SU-DHL-6 (cell line): ENCODE measurements at regions not wholly inside any gene's neighbourhood (a gene's known extent, or its start where the extent isn't known, plus 50 kb on each side); places are given as distances from the start of the nearest gene placed in this dataset.

Experiments used
- CTCF ChIP-seq: fragments of 200-600 bp; sonication (generic); IDR thresholded peaks from one replicate; pipeline ENCODE4 v1.5.1; 2017; ENCODE audit warnings: antibody characterized with exemption, mild to moderate bottlenecking, low read length, moderate library complexity; ENCODE audit not compliant: insufficient read depth, poor library complexity, severe bottlenecking
- EZH2phosphoT487 ChIP-seq: fragments of 200-600 bp; sonication (generic), shearing (Covaris generic); conservative IDR thresholded peaks from 2 replicates; pipeline ENCODE4 v1.6.1; 2018; ENCODE audit warnings: mild to moderate bottlenecking, antibody characterized with exemption, low read length, moderate library complexity, mixed read lengths

- no peak for TF ChIP-seq CTCF
- TF ChIP-seq EZH2phosphoT487, result no peak
These were observed 1618.5 kb upstream of the TENM4 start for GRCh38 chr11:81059356-81059755.
